Uterus (tissue), 3 donors: ENCODE measurements at regions not wholly inside any gene's neighbourhood (a gene's known extent, or its start where the extent isn't known, plus 50 kb on each side); places are given as distances from the start of the nearest gene placed in this dataset.

Source experiments
- DNase-seq, 2 donors: peaks; one replicate each; pipeline ENCODE4 v3.0.0-alpha.2; 2019 to 2020
- H3K27ac ChIP-seq, 2 donors: fragments of 200-600 bp; sonication (generic); 1 replicate in 1 of 2; 2 replicates in 1 of 2; pipeline ENCODE4 v1.5.1; 2016 to 2018
- H3K27me3 ChIP-seq, 2 donors: fragments of 200-600 bp; sonication (generic); one replicate each; pipeline ENCODE4 v1.5.1; 2018 to 2019; ENCODE audit warnings: control low read depth in 1 of 2
- H3K36me3 ChIP-seq, 2 donors: fragments of 200-600 bp; sonication (generic); one replicate each; pipeline ENCODE4 v1.5.1; 2019; ENCODE audit warnings: control low read depth in 1 of 2
- H3K4me1 ChIP-seq, 2 donors: fragments of 200-600 bp; sonication (generic); one replicate each; pipeline ENCODE4 v1.5.1; 2018 to 2019; ENCODE audit warnings: control low read depth in 1 of 2
- H3K4me3 ChIP-seq, 2 donors: fragments of 200-600 bp; sonication (generic); 1 replicate in 1 of 2; 2 replicates in 1 of 2; pipeline ENCODE4 v1.5.1; 2018 to 2019; ENCODE audit warnings: mild to moderate bottlenecking in 1 of 2
- H3K9me3 ChIP-seq, 2 donors: fragments of 200-600 bp; sonication (generic); one replicate each; pipeline ENCODE4 v1.5.1; 2019; ENCODE audit warnings: control low read depth in 1 of 2
- CTCF ChIP-seq, 4 experiments: fragments of 200-600 bp in 2 of 4; fragments of 450-650 bp in 2 of 4; sonication (generic) in 2 of 4; IDR thresholded peaks; one replicate each; pipeline ENCODE4 v1.5.1; 2016 to 2019; ENCODE audit warnings: antibody characterized with exemption in 4 of 4, mild to moderate bottlenecking in 2 of 4, moderate library complexity in 1 of 4
- POLR2A ChIP-seq, 2 donors: fragments of 450-650 bp; IDR thresholded peaks; one replicate each; pipeline ENCODE4 v1.6.1; 2016; ENCODE audit warnings: antibody characterized with exemption in 2 of 2, mild to moderate bottlenecking in 1 of 2, moderate library complexity in 1 of 2
- intact Hi-C: fragments of 100-400 bp; cut with DNase I; formaldehyde crosslinking; loops from one replicate; pipeline ENCODE4 v1.15.1; 2023; ENCODE audit warnings: low total_unique reads
- donor health status: DM: yes; HTN: yes; CAD: no.

GRCh38 chr12:19997656-19998400 lies 370.5 kb upstream of the PDE3A start:
- Histone ChIP-seq H3K27me3 (no peaks in the 10 kb centered on the region), H3K4me1 (no peaks in the 10 kb centered on the region), H3K27ac (no peak overlapping the region), H3K36me3 (no peaks in the 10 kb centered on the region), H3K9me3 (no peaks in the 10 kb centered on the region), H3K4me3 (no peak overlapping the region)
- intact Hi-C loops, result no loop called here
- no peak for TF ChIP-seq POLR2A (IDR thresholded peaks at IDR 0.05)
- TF ChIP-seq CTCF (IDR thresholded peaks at IDR 0.05), result no peak
- DNase-seq, result no peak

- no peak for DNase-seq
- Histone ChIP-seq H3K4me1 (no peaks in the 10 kb centered on the region), H3K4me3 (no peak overlapping the region), H3K27ac (no peak overlapping the region), H3K27me3 (no peaks in the 10 kb centered on the region), H3K9me3 (no peaks in the 10 kb centered on the region), H3K36me3 (no peaks in the 10 kb centered on the region)
- TF ChIP-seq CTCF (IDR thresholded peaks at IDR 0.05), result no peak
- TF ChIP-seq POLR2A (IDR thresholded peaks at IDR 0.05), result no peak
- intact Hi-C loops, result no loop called here
Measured at GRCh38 chr12:19998411-19998810, 369.9 kb upstream of the PDE3A start.

GRCh38 chr12:19998961-19999804 lies 369.2 kb upstream of the PDE3A start:
- intact Hi-C loops, result no loop called here
- Histone ChIP-seq H3K9me3 (no peaks in the 10 kb centered on the region), H3K4me1 (no peaks in the 10 kb centered on the region), H3K4me3 (no peak overlapping the region), H3K27ac (no peak overlapping the region), H3K36me3 (no peaks in the 10 kb centered on the region), H3K27me3 (no peaks in the 10 kb centered on the region)
- TF ChIP-seq CTCF (IDR thresholded peaks at IDR 0.05) (no peak), POLR2A (IDR thresholded peaks at IDR 0.05) (no peak)
- no peak for DNase-seq

- no peaks in the 10 kb centered on the region for H3K4me1 ChIP-seq
- no peak for DNase-seq
- TF ChIP-seq CTCF (IDR thresholded peaks at IDR 0.05) (no peak), POLR2A (IDR thresholded peaks at IDR 0.05) (no peak)
- H3K27ac ChIP-seq, result no peak overlapping the region
- no peak overlapping the region for H3K4me3 ChIP-seq
- no peaks in the 10 kb centered on the region for H3K36me3 ChIP-seq
- no peaks in the 10 kb centered on the region for H3K27me3 ChIP-seq
- intact Hi-C loops, result no loop called here
- H3K9me3 ChIP-seq, result no peaks in the 10 kb centered on the region
Measured at GRCh38 chr12:19999805-20000138, 368.6 kb upstream of the PDE3A start.

GRCh38 chr12:20000229-20000849 lies 368.0 kb upstream of the PDE3A start:
- intact Hi-C loops, result no loop called here
- no peaks in the 10 kb centered on the region for H3K36me3 ChIP-seq
- no peaks in the 10 kb centered on the region for H3K27me3 ChIP-seq
- no peak overlapping the region for H3K4me3 ChIP-seq
- H3K27ac ChIP-seq, result no peak overlapping the region
- TF ChIP-seq POLR2A (IDR thresholded peaks at IDR 0.05) (no peak), CTCF (IDR thresholded peaks at IDR 0.05) (no peak)
- H3K4me1 ChIP-seq, result no peaks in the 10 kb centered on the region
- no peaks in the 10 kb centered on the region for H3K9me3 ChIP-seq
- no peak for DNase-seq
